Smooth muscle cell (in vitro differentiated cells): ENCODE measurements at regions not wholly inside any gene's neighbourhood (a gene's known extent, or its start where the extent isn't known, plus 50 kb on each side); places are given as distances from the start of the nearest gene placed in this dataset.
A peak's percentile ranks its signal among the peaks of the same experiment; 100 is the strongest.

Experiments used
- DNase-seq: peaks from one replicate; lab custom pipeline; 2025; ENCODE audit not compliant: unreplicated experiment; lab: John Stamatoyannopoulos, UW
- H2AFZ ChIP-seq: fragments of 200-600 bp; sonication (generic); 2 replicates; pipeline ENCODE4 v1.6.0; 2016; ENCODE audit warnings: antibody characterized with exemption, low read depth, mild to moderate bottlenecking
- H3F3A ChIP-seq: fragments of 200-600 bp; sonication (generic); 2 replicates; pipeline ENCODE4 v1.6.0; 2017; ENCODE audit warnings: antibody characterized with exemption, low read depth
- H3K27ac ChIP-seq: fragments of 200-600 bp; sonication (generic); 2 replicates; pipeline ENCODE4 v1.5.1; 2016; ENCODE audit warnings: low read depth, mild to moderate bottlenecking
- H3K27me3 ChIP-seq: fragments of 200-600 bp; sonication (generic); 2 replicates; pipeline ENCODE4 v1.6.1; 2016; ENCODE audit warnings: low read depth, mild to moderate bottlenecking
- H3K36me3 ChIP-seq: fragments of 200-600 bp; sonication (generic); 2 replicates; pipeline ENCODE4 v1.5.1; 2016; ENCODE audit warnings: low read depth
- H3K4me1 ChIP-seq: fragments of 200-600 bp; sonication (generic); 2 replicates; pipeline ENCODE4 v1.5.1; 2016; ENCODE audit warnings: low read depth
- H3K4me2 ChIP-seq: fragments of 200-600 bp; sonication (generic); 2 replicates; pipeline ENCODE4 v1.6.0; 2016; ENCODE audit warnings: mild to moderate bottlenecking
- H3K4me3 ChIP-seq: fragments of 200-600 bp; sonication (generic); 2 replicates; pipeline ENCODE4 v1.5.1; 2016; ENCODE audit warnings: mild to moderate bottlenecking
- H3K79me2 ChIP-seq: fragments of 200-600 bp; sonication (generic); 2 replicates; pipeline ENCODE4 v1.6.0; 2016; ENCODE audit warnings: low read depth, mild to moderate bottlenecking
- H3K9ac ChIP-seq: fragments of 200-600 bp; sonication (generic); 2 replicates; pipeline ENCODE4 v1.6.0; 2016; ENCODE audit warnings: low read depth
- H3K9me3 ChIP-seq: fragments of 200-600 bp; sonication (generic); replicated peaks from 2 replicates; pipeline ENCODE4 v1.5.1; 2016; ENCODE audit warnings: low read depth
- H4K20me1 ChIP-seq: fragments of 200-600 bp; sonication (generic); 2 replicates; pipeline ENCODE4 v1.6.0; 2016; ENCODE audit warnings: low read depth
- WGBS: methylation state at CpG from one replicate; pipeline ENCODE4 v1.1.7; 2016; ENCODE audit warnings: low lambda C conversion rate; 5-methylcytosine and 5-hydroxymethylcytosine counted together
- TF ChIP-seq, protein P1 (sequence below): fragments of 200-600 bp; sonication (generic); IDR thresholded peaks from 2 replicates; pipeline ENCODE4 v1.5.1; 2017; ENCODE audit warnings: borderline replicate concordance, mild to moderate bottlenecking, antibody characterized with exemption; ENCODE audit not compliant: insufficient read depth, poor library complexity, severe bottlenecking

DNA sequence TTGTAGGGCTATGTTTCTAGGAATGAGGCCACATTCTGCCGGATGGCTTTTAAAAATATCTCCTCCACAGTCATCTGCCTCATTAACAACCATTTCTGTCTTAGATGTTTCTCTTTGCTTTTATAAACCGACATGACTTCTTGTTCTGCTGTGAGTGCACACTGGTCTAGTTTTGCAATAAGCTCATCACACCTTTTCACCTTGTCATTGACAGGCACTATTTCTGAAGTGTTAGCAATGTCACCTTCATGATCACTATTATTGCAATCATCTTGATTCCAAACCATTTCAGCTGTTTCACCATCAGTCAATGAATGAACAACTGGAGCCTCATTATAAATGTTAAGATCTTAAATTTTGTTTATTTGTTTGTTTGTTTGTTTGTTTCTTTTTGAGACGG, 523.7 kb upstream of the DSEL start:
- Histone ChIP-seq H3K36me3 (no peaks in the 10 kb centered on the region), H3K9me3 (no peaks in the 10 kb centered on the region), H3F3A (no peaks in the 10 kb centered on the region), H3K79me2 (no peaks in the 10 kb centered on the region), H3K27ac (no peak overlapping the region), H4K20me1 (no peaks in the 10 kb centered on the region), H3K4me1 (no peaks in the 10 kb centered on the region), H3K27me3 (no peaks in the 10 kb centered on the region), H2AFZ (no peak overlapping the region), H3K4me3 (no peak overlapping the region), H3K4me2 (no peak overlapping the region), H3K9ac (no peak overlapping the region)
- WGBS = 61% methylated on average over 3 of the region's 3 CpGs
- no peak for DNase-seq
- TF ChIP-seq, protein P1, sequence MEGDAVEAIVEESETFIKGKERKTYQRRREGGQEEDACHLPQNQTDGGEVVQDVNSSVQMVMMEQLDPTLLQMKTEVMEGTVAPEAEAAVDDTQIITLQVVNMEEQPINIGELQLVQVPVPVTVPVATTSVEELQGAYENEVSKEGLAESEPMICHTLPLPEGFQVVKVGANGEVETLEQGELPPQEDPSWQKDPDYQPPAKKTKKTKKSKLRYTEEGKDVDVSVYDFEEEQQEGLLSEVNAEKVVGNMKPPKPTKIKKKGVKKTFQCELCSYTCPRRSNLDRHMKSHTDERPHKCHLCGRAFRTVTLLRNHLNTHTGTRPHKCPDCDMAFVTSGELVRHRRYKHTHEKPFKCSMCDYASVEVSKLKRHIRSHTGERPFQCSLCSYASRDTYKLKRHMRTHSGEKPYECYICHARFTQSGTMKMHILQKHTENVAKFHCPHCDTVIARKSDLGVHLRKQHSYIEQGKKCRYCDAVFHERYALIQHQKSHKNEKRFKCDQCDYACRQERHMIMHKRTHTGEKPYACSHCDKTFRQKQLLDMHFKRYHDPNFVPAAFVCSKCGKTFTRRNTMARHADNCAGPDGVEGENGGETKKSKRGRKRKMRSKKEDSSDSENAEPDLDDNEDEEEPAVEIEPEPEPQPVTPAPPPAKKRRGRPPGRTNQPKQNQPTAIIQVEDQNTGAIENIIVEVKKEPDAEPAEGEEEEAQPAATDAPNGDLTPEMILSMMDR = no peak

DNA sequence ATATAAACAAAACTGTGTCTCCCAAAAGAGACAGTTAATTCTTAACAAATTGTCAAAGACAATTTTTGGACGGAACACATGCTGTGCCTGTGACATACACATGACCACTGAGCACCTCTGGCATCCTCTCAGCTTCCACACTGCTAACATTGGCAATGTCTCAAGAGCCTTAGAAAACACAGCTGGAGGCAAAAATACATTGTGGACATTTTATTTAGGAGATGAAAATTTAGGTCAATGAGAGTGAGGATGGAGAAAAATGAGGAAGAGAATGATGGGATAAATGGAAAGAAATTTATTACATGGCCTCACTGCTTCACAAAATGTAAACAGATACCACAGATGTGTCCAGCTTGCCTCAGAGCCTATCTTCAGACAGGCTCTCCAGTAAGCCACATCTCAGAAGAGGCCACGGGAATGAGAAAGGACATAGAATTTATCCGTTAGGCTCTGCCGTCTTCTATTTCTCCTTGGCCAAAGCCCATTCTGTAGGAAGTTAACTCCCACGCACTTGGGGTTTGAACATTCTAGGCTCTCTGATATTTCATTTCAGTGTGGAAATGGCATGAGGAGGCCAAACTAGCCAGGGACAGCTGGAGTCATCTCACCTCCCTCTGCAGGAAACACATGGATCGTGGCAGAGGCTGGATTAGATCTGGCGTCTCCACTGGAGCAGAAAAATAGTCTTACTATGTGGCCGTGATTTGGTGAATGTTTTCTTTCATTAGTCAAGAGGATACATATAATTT, 519.4 kb upstream of the DSEL start:
- H2AFZ ChIP-seq = no peak overlapping the region
- no peaks in the 10 kb centered on the region for H3F3A ChIP-seq
- H3K9ac ChIP-seq = no peak overlapping the region
- no peak for DNase-seq
- no peaks in the 10 kb centered on the region for H4K20me1 ChIP-seq
- H3K27me3 ChIP-seq = no peaks in the 10 kb centered on the region
- no peak overlapping the region for H3K4me3 ChIP-seq
- no peaks in the 10 kb centered on the region for H3K9me3 ChIP-seq
- no peak overlapping the region for H3K27ac ChIP-seq
- H3K36me3 ChIP-seq = no peaks in the 10 kb centered on the region
- no peaks in the 10 kb centered on the region for H3K4me1 ChIP-seq
- no peaks in the 10 kb centered on the region for H3K79me2 ChIP-seq
- WGBS = 72% methylated on average over 8 of the region's 8 CpGs
- H3K4me2 ChIP-seq = no peak overlapping the region
- TF ChIP-seq, protein P1 = no peak

DNA sequence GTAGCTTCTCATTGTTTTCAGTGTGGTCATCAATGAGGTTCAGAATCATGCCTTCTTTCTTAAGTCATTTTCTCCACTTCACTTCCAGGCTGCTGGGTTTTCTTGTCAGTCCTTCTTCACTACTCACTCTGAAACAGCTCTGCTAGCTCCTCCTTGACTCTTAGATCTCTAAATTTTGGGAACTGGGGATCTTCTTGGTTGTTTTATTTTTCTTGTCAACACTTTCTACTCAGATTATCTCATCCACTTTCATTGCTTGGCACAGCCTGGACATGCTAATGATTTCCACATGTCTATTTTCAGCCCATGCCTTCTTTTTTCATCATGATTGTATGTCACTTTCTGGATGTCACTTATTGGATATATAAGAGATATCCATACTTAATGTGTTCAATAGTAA, 517.8 kb upstream of the DSEL start:
- Histone ChIP-seq H3K9me3 (no peaks in the 10 kb centered on the region), H3F3A (no peaks in the 10 kb centered on the region), H4K20me1 (no peaks in the 10 kb centered on the region), H3K9ac (no peak overlapping the region), H2AFZ (peak overlapping the region; percentile 59), H3K27ac (no peak overlapping the region), H3K36me3 (no peaks in the 10 kb centered on the region), H3K4me3 (no peak overlapping the region), H3K27me3 (no peaks in the 10 kb centered on the region), H3K79me2 (no peaks in the 10 kb centered on the region), H3K4me2 (no peak overlapping the region), H3K4me1 (no peaks in the 10 kb centered on the region)
- TF ChIP-seq, protein P1 = no peak
- DNase-seq = no peak

DNA sequence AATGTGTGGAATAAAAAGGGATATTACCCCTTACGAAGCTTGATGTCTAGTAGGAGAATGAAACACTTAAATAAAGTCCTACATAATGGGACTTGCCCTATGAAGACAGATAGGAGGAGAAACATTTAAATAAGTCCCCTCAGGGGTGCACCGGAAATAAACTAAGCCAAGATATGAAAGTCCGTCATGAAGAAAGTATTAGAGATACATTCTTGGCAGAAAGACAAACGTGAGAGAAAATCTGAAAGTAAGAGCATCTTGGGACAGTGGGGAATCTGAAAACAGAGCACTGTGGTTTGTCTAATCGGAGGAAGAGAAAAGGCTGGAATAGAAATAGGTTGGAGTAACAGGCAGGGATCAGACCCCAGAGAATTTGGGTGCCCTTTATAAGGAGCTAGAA, 516.9 kb upstream of the DSEL start:
- 77% methylated on average over 5 of the region's 5 CpGs for WGBS
- H2AFZ ChIP-seq = no peak overlapping the region

More for the DNA sequence above, 516.9 kb upstream of the DSEL start:
- no peak for DNase-seq
- Histone ChIP-seq H3K79me2 (no peaks in the 10 kb centered on the region), H3K27me3 (no peaks in the 10 kb centered on the region), H3K9me3 (no peaks in the 10 kb centered on the region), H3K27ac (no peak overlapping the region), H3K4me2 (no peak overlapping the region), H3F3A (no peaks in the 10 kb centered on the region), H3K36me3 (no peaks in the 10 kb centered on the region), H3K4me1 (no peaks in the 10 kb centered on the region), H3K9ac (no peak overlapping the region), H3K4me3 (no peak overlapping the region), H4K20me1 (no peaks in the 10 kb centered on the region)
- TF ChIP-seq, protein P1 = no peak
